Lung (tissue), 11 donors: ENCODE measurements at regions not wholly inside any gene's neighbourhood (a gene's known extent, or its start where the extent isn't known, plus 50 kb on each side); places are given as distances from the start of the nearest gene placed in this dataset.

Source experiments
- ATAC-seq: fragments of 200-7000 bp; cut with Tn5 transposase; one replicate; pipeline ENCODE4 v1.9.1; 2020; ENCODE audit warnings: moderate number of reproducible peaks; ENCODE audit not compliant: insufficient read depth, low FRiP score
- DNase-seq, 3 donors: peaks; one replicate each; pipeline ENCODE4 v3.0.0-alpha.2; 2013 to 2017
- H3K27ac ChIP-seq, 2 donors: one replicate each; pipeline ENCODE4 v1.5.1; 2013; ENCODE audit warnings: mild to moderate bottlenecking in 2 of 2, moderate library complexity in 2 of 2, control low read depth in 1 of 2, inconsistent platforms in 1 of 2, low read depth in 1 of 2, low read length in 1 of 2
- H3K27me3 ChIP-seq, 3 donors: one replicate each; pipeline ENCODE4 v1.5.1; 2013; ENCODE audit warnings: low read length in 2 of 3; ENCODE audit not compliant: control insufficient read depth in 3 of 3, insufficient read depth in 3 of 3
- H3K36me3 ChIP-seq, 4 donors: one replicate each; pipeline ENCODE4 v1.5.1; 2013; ENCODE audit warnings: low read length in 4 of 4, mild to moderate bottlenecking in 1 of 4, moderate library complexity in 1 of 4; ENCODE audit not compliant: control insufficient read depth in 4 of 4, insufficient read depth in 4 of 4
- H3K4me1 ChIP-seq, 5 donors: one replicate each; pipeline ENCODE4 v1.5.1; 2013; ENCODE audit warnings: low read length in 5 of 5, mild to moderate bottlenecking in 2 of 5, moderate library complexity in 1 of 5; ENCODE audit not compliant: control insufficient read depth in 5 of 5, insufficient read depth in 5 of 5
- H3K4me3 ChIP-seq: one replicate; pipeline ENCODE4 v1.5.1; 2013; ENCODE audit warnings: mild to moderate bottlenecking, control low read depth, moderate library complexity
- H3K9ac ChIP-seq, 2 donors: one replicate each; pipeline ENCODE4 v1.5.1; 2013; ENCODE audit warnings: low read length in 2 of 2, control low read depth in 1 of 2; ENCODE audit not compliant: insufficient read depth in 1 of 2
- H3K9me3 ChIP-seq, 4 donors: one replicate each; pipeline ENCODE4 v1.5.1; 2013; ENCODE audit warnings: low read length in 3 of 4, mild to moderate bottlenecking in 1 of 4, moderate library complexity in 1 of 4; ENCODE audit not compliant: control insufficient read depth in 4 of 4, insufficient read depth in 3 of 4
- CTCF ChIP-seq: IDR thresholded peaks from 2 replicates; pipeline ENCODE4 v1.5.1; 2012; ENCODE audit warnings: mild to moderate bottlenecking; ENCODE audit errors: control extremely low read depth, extremely low read depth
- whole genome bisulfite sequencing, 2 donors: extraction: QIAGEN DNeasy Blood & Tissue Kit; methylation state at CpG; one replicate each; pipeline ENCODE4 v1.1.7; 2013; 5-methylcytosine and 5-hydroxymethylcytosine counted together
- donor health status: control.
- donor health status: control.
- donor health status: Bipolar disorder and iron deficiency.
- donor health status: healthy.
- donor health status: DM: yes; HTN: yes; CAD: no.

GRCh38 chr4:33425936-33426335 is 2705.8 kb downstream of the PCDH7 start:
- WGBS, 2 donors = 56 to 65% methylated on average over 1 of the region's 1 CpG
- DNase-seq (no peak), ATAC-seq (no peak)
- Histone ChIP-seq H3K9ac (no peak overlapping the region), H3K4me1 (no peaks in the 10 kb centered on the region), H3K27ac (no peak overlapping the region), H3K9me3 (no peaks in the 10 kb centered on the region), H3K27me3 (no peaks in the 10 kb centered on the region), H3K36me3 (no peaks in the 10 kb centered on the region), H3K4me3 (no peak overlapping the region)
- no peak for TF ChIP-seq CTCF

- H3K9ac ChIP-seq = no peak overlapping the region
- 76 to 81% methylated on average over 1 of the region's 1 CpG for WGBS, 2 donors
- H3K4me1 ChIP-seq = no peaks in the 10 kb centered on the region
- H3K4me3 ChIP-seq = no peak overlapping the region
- ATAC-seq = no peak
- no peaks in the 10 kb centered on the region for H3K27me3 ChIP-seq
- no peak for TF ChIP-seq CTCF
- H3K9me3 ChIP-seq = no peaks in the 10 kb centered on the region
- no peak overlapping the region for H3K27ac ChIP-seq
- peak; percentile 25 to 77 (median 76) for DNase-seq
- no peaks in the 10 kb centered on the region for H3K36me3 ChIP-seq
Observed at GRCh38 chr4:33427676-33428075, 2707.5 kb downstream of the PCDH7 start.

GRCh38 chr4:33429971-33430370 is 2709.8 kb downstream of the PCDH7 start:
- H3K9ac ChIP-seq = no peak overlapping the region
- H3K27ac ChIP-seq = no peak overlapping the region
- no peaks in the 10 kb centered on the region for H3K9me3 ChIP-seq
- H3K27me3 ChIP-seq = no peaks in the 10 kb centered on the region
- no peak for TF ChIP-seq CTCF
- no peak for DNase-seq
- WGBS, 2 donors = 77 to 83% methylated on average over 4 of the region's 4 CpGs
- no peak overlapping the region for H3K4me3 ChIP-seq
- no peaks in the 10 kb centered on the region for H3K36me3 ChIP-seq
- no peaks in the 10 kb centered on the region for H3K4me1 ChIP-seq
- no peak for ATAC-seq

GRCh38 chr4:33437406-33437805 is 2717.2 kb downstream of the PCDH7 start:
- ATAC-seq (no peak), DNase-seq (peak in 2 of 3 donors; percentile 28 to 51)
- WGBS, 2 donors = 79 to 86% methylated on average over 2 of the region's 2 CpGs
- Histone ChIP-seq H3K9ac (no peak overlapping the region), H3K9me3 (peaks cover 0 to 4% (median 0%) of the 10 kb centered on the region in 4 donors), H3K4me3 (no peak overlapping the region), H3K27me3 (no peaks in the 10 kb centered on the region), H3K27ac (no peak overlapping the region), H3K36me3 (no peaks in the 10 kb centered on the region), H3K4me1 (no peaks in the 10 kb centered on the region)
- no peak for TF ChIP-seq CTCF
